Mesendoderm (in vitro differentiated cells): ENCODE measurements at regions not wholly inside any gene's neighbourhood (a gene's known extent, or its start where the extent isn't known, plus 50 kb on each side); places are given as distances from the start of the nearest gene placed in this dataset.

Experiments
- DNase-seq: peaks from one replicate; pipeline ENCODE4 v3.0.0; 2013
- H2AK5ac ChIP-seq: 2 replicates; pipeline ENCODE4 v1.6.1; 2013; ENCODE audit warnings: low read length, inconsistent platforms
- H2BK120ac ChIP-seq: 2 replicates; pipeline ENCODE4 v1.6.1; 2013; ENCODE audit warnings: low read depth, mild to moderate bottlenecking, low read length, moderate library complexity, mixed read lengths
- H2BK15ac ChIP-seq: replicated peaks from 2 replicates; pipeline ENCODE4 v1.6.1; 2013; ENCODE audit warnings: low read depth, mild to moderate bottlenecking, moderate library complexity
- H2BK5ac ChIP-seq: 2 replicates; pipeline ENCODE4 v1.6.1; 2013; ENCODE audit warnings: low read length, inconsistent platforms
- H3K18ac ChIP-seq: 2 replicates; pipeline ENCODE4 v1.6.1; 2013; ENCODE audit warnings: mild to moderate bottlenecking, low read length, mixed read lengths
- H3K23ac ChIP-seq: one replicate; pipeline ENCODE4 v1.6.1; 2013; ENCODE audit warnings: low read length
- H3K27ac ChIP-seq: 2 replicates; pipeline ENCODE4 v1.5.1; 2013; ENCODE audit warnings: low read depth, mild to moderate bottlenecking, inconsistent platforms, low read length, moderate library complexity
- H3K27me3 ChIP-seq: 2 replicates; pipeline ENCODE4 v1.6.1; 2013; ENCODE audit warnings: low read length, control low read depth, mild to moderate bottlenecking, inconsistent platforms; ENCODE audit not compliant: insufficient read depth, poor library complexity
- H3K36me3 ChIP-seq: 2 replicates; pipeline ENCODE4 v1.6.1; 2013; ENCODE audit warnings: low read length, inconsistent platforms; ENCODE audit not compliant: control insufficient read depth, insufficient read depth
- H3K4ac ChIP-seq: one replicate; pipeline ENCODE4 v1.6.1; 2013; ENCODE audit warnings: low read depth, mild to moderate bottlenecking, low read length, moderate library complexity
- H3K4me1 ChIP-seq: 2 replicates; pipeline ENCODE4 v1.6.1; 2013; ENCODE audit warnings: low read depth, low read length, inconsistent platforms; ENCODE audit not compliant: control insufficient read depth
- H3K4me2 ChIP-seq: 2 replicates; pipeline ENCODE4 v1.6.1; 2013; ENCODE audit warnings: low read length
- H3K4me3 ChIP-seq: 2 replicates; pipeline ENCODE4 v1.5.1; 2013; ENCODE audit warnings: mild to moderate bottlenecking, low read length
- H3K56ac ChIP-seq: one replicate; pipeline ENCODE4 v1.6.1; 2013; ENCODE audit warnings: low read length
- H3K79me1 ChIP-seq: 2 replicates; pipeline ENCODE4 v1.6.1; 2013; ENCODE audit warnings: low read length, inconsistent platforms
- H3K79me2 ChIP-seq: 2 replicates; pipeline ENCODE4 v1.6.1; 2013; ENCODE audit warnings: mild to moderate bottlenecking, low read length; ENCODE audit not compliant: control insufficient read depth, insufficient read depth
- H3K9ac ChIP-seq: 2 replicates; pipeline ENCODE4 v1.6.1; 2013; ENCODE audit warnings: low read length, inconsistent platforms
- H4K5ac ChIP-seq: one replicate; pipeline ENCODE4 v1.6.1; 2013; ENCODE audit warnings: low read length
- H4K8ac ChIP-seq: one replicate; pipeline ENCODE4 v1.6.1; 2013; ENCODE audit warnings: low read depth, mild to moderate bottlenecking, control low read depth, low read length, moderate library complexity
- WGBS: extraction: QIAGEN DNeasy Blood & Tissue Kit; methylation state at CpG from one replicate; pipeline ENCODE4 v1.1.7; 2013; ENCODE audit warnings: low lambda C conversion rate, missing lambda C conversion rate; ENCODE audit not compliant: insufficient coverage; ENCODE audit errors: extremely low coverage; 5-methylcytosine and 5-hydroxymethylcytosine counted together

DNA sequence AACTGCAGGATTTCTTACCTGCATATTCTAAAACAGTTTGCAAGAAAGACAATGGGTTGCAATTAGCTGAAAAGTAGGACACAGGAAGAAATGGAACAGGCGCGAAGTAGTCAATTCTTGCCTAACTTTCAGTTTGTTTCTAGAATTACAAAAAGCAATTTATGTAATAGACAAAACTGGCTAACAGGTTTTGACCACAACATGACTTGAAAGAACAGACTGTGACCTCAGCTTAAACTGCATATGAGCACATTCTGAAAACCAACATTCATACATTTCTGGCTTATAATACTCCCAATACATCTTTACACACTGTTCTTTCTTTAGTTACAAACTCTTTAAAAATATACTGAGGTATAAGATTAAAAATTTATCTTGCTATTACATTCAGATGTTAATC is 405.9 kb upstream of the B3GALT2 start:
- Histone ChIP-seq H2AK5ac (no peak overlapping the region), H3K27ac (no peak overlapping the region), H3K4me3 (no peak overlapping the region), H3K79me1 (no peaks in the 10 kb centered on the region), H3K4me1 (peaks cover 5% of the 10 kb centered on the region), H4K8ac (no peak overlapping the region), H3K18ac (no peak overlapping the region), H3K27me3 (no peaks in the 10 kb centered on the region), H3K4ac (no peak overlapping the region), H3K79me2 (no peaks in the 10 kb centered on the region), H4K5ac (no peak overlapping the region), H3K9ac (no peak overlapping the region), H3K23ac (no peak overlapping the region), H2BK15ac (no peak overlapping the region), H3K36me3 (no peaks in the 10 kb centered on the region), H2BK120ac (no peak overlapping the region), H2BK5ac (no peak overlapping the region), H3K56ac (no peak overlapping the region), H3K4me2 (no peak overlapping the region)
- no peak for DNase-seq
- WGBS = no CpG with 5 or more reads among the region's 2 CpGs

GRCh38 chr1:193590102-193590501 is 403.7 kb upstream of the B3GALT2 start:
- DNase-seq = no peak
- H3K27me3 ChIP-seq = no peaks in the 10 kb centered on the region
- H3K4me3 ChIP-seq = no peak overlapping the region
- peak overlapping the region; percentile 41 for H2BK15ac ChIP-seq
- H3K4me2 ChIP-seq = no peak overlapping the region
- H3K79me2 ChIP-seq = no peaks in the 10 kb centered on the region
- H2AK5ac ChIP-seq = no peak overlapping the region
- H4K5ac ChIP-seq = no peak overlapping the region
- H3K79me1 ChIP-seq = no peaks in the 10 kb centered on the region
- H3K9ac ChIP-seq = no peak overlapping the region
- no peak overlapping the region for H3K27ac ChIP-seq
- H3K56ac ChIP-seq = no peak overlapping the region
- no peak overlapping the region for H2BK5ac ChIP-seq
- H3K4me1 ChIP-seq = peaks cover 5% of the 10 kb centered on the region
- H3K36me3 ChIP-seq = no peaks in the 10 kb centered on the region
- H3K18ac ChIP-seq = no peak overlapping the region
- no peak overlapping the region for H3K23ac ChIP-seq
- H4K8ac ChIP-seq = no peak overlapping the region
- H3K4ac ChIP-seq = no peak overlapping the region
- H2BK120ac ChIP-seq = no peak overlapping the region

DNA sequence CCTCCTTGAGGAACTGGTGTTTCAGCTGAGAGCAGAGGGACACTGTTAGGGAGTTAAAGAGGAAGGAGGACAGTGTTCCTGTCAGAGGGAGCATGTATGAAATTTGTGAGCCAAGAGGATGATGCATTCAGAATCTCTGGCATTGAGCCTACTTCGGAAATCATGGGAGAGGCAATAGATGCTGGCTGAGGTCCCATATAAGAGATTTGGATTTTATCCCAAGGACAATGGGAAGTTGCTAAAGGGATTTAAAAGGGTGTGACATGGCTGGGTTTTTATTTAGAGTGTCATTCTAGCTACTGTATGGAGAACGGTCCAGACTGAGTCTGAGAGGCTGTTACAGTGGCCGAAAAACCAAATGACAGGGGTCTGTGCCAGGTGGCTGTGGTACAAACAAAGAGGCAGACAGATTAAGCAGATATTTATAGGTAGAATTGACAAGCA is 403.2 kb upstream of the B3GALT2 start:
- H3K36me3 ChIP-seq = no peaks in the 10 kb centered on the region
- H3K27ac ChIP-seq = no peak overlapping the region

GRCh38 chr1:193588311-193589082 is 402.1 kb upstream of the B3GALT2 start:
- Histone ChIP-seq H3K4me2 (peak overlapping the region; percentile 41), H3K18ac (no peak overlapping the region), H3K27me3 (no peaks in the 10 kb centered on the region), H3K27ac (no peak overlapping the region), H3K9ac (no peak overlapping the region), H2BK120ac (no peak overlapping the region), H4K8ac (no peak overlapping the region), H4K5ac (no peak overlapping the region), H3K4me1 (peaks cover 5% of the 10 kb centered on the region), H3K36me3 (no peaks in the 10 kb centered on the region), H3K56ac (no peak overlapping the region), H2BK15ac (no peak overlapping the region), H3K79me1 (no peaks in the 10 kb centered on the region), H2BK5ac (no peak overlapping the region), H3K4me3 (no peak overlapping the region), H3K79me2 (no peaks in the 10 kb centered on the region), H3K23ac (no peak overlapping the region), H2AK5ac (no peak overlapping the region), H3K4ac (no peak overlapping the region)
- peak; percentile 86 for DNase-seq
- WGBS = no CpG with 5 or more reads among the region's 8 CpGs

More for the DNA sequence above, 403.2 kb upstream of the B3GALT2 start:
- Histone ChIP-seq H3K23ac (no peak overlapping the region), H2BK15ac (peak overlapping the region; percentile 41), H4K5ac (no peak overlapping the region), H3K79me2 (no peaks in the 10 kb centered on the region), H3K79me1 (no peaks in the 10 kb centered on the region), H3K4ac (no peak overlapping the region), H2BK5ac (no peak overlapping the region), H3K56ac (no peak overlapping the region), H3K4me2 (no peak overlapping the region), H3K18ac (no peak overlapping the region), H3K9ac (no peak overlapping the region), H4K8ac (no peak overlapping the region), H3K4me3 (no peak overlapping the region), H2BK120ac (no peak overlapping the region), H2AK5ac (no peak overlapping the region), H3K4me1 (peaks cover 5% of the 10 kb centered on the region), H3K27me3 (no peaks in the 10 kb centered on the region)
- DNase-seq = peak; percentile 14
- WGBS = no CpG with 5 or more reads among the region's 3 CpGs

DNA sequence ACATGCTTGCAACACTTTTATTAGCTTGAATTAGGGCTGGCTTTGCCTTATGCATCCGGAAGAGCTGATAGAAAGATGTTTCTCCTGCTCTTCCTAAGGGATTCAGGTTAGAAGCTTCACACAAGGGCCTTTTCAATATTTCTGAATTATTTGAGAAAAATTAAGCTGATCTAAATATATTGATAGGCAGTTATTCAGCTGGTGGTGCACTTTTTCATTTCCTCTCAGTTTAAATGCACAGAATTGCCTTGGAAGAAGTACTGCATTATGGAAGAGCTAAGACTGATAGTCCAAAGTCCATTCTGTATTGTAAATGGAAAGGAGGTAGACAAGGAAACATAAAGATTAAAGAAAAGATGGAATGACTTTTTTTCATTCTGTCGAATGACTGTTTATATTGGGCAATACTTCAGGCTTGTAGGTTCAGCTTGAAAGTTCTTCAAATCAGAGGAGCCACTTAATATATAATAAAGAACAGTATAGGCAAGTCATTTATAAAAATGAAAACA is 398.4 kb upstream of the B3GALT2 start:
- Histone ChIP-seq H3K56ac (no peak overlapping the region), H2BK5ac (no peak overlapping the region), H3K4me2 (no peak overlapping the region), H3K79me1 (no peaks in the 10 kb centered on the region), H3K23ac (no peak overlapping the region), H2BK120ac (no peak overlapping the region), H3K9ac (no peak overlapping the region), H3K4me1 (peaks cover 5% of the 10 kb centered on the region), H3K4me3 (no peak overlapping the region), H3K36me3 (no peaks in the 10 kb centered on the region), H4K5ac (no peak overlapping the region), H2AK5ac (no peak overlapping the region), H2BK15ac (no peak overlapping the region), H3K18ac (no peak overlapping the region), H4K8ac (no peak overlapping the region), H3K4ac (no peak overlapping the region), H3K79me2 (no peaks in the 10 kb centered on the region), H3K27me3 (no peaks in the 10 kb centered on the region), H3K27ac (no peak overlapping the region)
- no CpG with 5 or more reads among the region's 2 CpGs for WGBS
- no peak for DNase-seq

DNA sequence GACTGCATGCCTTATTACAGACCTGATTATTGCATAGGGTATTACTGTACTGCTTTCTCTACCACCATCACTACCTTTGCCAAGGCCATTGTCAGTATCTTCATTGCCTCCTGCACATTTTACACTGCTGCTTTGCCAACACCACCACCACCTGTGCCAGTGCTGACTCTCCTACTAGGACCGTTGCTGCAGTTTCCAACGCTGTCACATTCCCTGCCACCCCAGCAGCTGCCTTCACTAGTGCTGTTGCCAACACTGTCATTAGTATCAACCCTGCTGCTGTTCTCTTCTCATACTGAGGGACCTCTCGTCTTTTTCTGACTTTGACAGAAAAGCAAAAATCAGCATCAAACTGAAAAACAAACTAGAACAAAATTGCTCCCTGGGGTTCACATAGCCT is 394.9 kb upstream of the B3GALT2 start:
- Histone ChIP-seq H3K27ac (no peak overlapping the region), H3K79me1 (no peaks in the 10 kb centered on the region), H2BK15ac (no peak overlapping the region), H3K27me3 (no peaks in the 10 kb centered on the region), H4K5ac (no peak overlapping the region), H2BK5ac (no peak overlapping the region), H2BK120ac (no peak overlapping the region), H3K56ac (no peak overlapping the region), H3K4me1 (no peaks in the 10 kb centered on the region), H3K79me2 (no peaks in the 10 kb centered on the region), H3K9ac (no peak overlapping the region), H4K8ac (no peak overlapping the region), H3K4ac (no peak overlapping the region), H3K4me3 (no peak overlapping the region), H3K36me3 (no peaks in the 10 kb centered on the region), H2AK5ac (no peak overlapping the region), H3K4me2 (no peak overlapping the region), H3K18ac (no peak overlapping the region), H3K23ac (no peak overlapping the region)
- no peak for DNase-seq
- no CpG with 5 or more reads among the region's 3 CpGs for WGBS
